Nephron (organoid): ENCODE measurements at regions not wholly inside any gene's neighbourhood (a gene's known extent, or its start where the extent isn't known, plus 50 kb on each side); places are given as distances from the start of the nearest gene placed in this dataset.
"Not testable (repeated sequence)": the region's sequence is repeated elsewhere in the genome, so short reads cannot be mapped to it uniquely, and the experiment has no call there.

Source experiments
- H3K27ac Mint-ChIP-seq, 3 experiments: 2 replicates each; pipeline ENCODE4 v1.8.0; 2020; ENCODE audit warnings: mixed read lengths in 3 of 3, mild to moderate bottlenecking in 2 of 3, moderate library complexity in 1 of 3
- H3K27me3 Mint-ChIP-seq: 2 replicates; pipeline ENCODE4 v1.8.0; 2021; ENCODE audit warnings: low read depth, mild to moderate bottlenecking, moderate library complexity, mixed read lengths
- H3K36me3 Mint-ChIP-seq: 2 replicates; pipeline ENCODE4 v1.8.0; 2020; ENCODE audit warnings: low read depth, mixed read lengths
- H3K4me1 Mint-ChIP-seq: 2 replicates; pipeline ENCODE4 v1.8.0; 2020; ENCODE audit warnings: mixed read lengths
- H3K4me3 Mint-ChIP-seq, 3 experiments: 2 replicates each; pipeline ENCODE4 v1.8.0; 2020; ENCODE audit warnings: mild to moderate bottlenecking in 3 of 3, mixed read lengths in 3 of 3, moderate library complexity in 2 of 3
- H3K9me3 Mint-ChIP-seq: 2 replicates; pipeline ENCODE4 v1.8.0; 2020; ENCODE audit warnings: mixed read lengths
- CTCF ChIP-seq, 3 experiments: fragments of 200-600 bp; sonication (generic); IDR thresholded peaks; one replicate each; pipeline ENCODE4 v1.5.0; 2021; ENCODE audit warnings: antibody characterized with exemption in 3 of 3; ENCODE audit not compliant: unreplicated experiment in 3 of 3

DNA sequence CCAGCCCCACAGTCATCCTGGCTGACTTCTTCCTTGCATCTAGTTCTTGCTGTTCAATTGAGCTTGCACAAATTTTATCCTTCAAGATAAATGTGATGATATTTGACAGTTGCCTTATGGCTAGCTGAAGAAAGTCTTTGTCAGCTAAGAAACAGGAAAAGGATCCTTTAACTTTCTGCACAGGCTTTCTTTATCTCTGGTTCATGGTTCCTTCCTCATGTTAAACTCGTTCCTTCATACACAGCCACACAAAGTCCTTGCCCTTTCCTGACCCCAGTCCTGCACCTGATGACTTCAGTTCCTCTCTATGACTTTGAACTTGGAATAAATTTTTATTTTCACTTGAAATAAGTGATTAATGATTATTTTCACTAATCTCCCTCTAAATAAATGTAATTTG lies 132.5 kb upstream of the PRSS3 start:
- peaks cover 30% of the 10 kb centered on the region for H3K4me1 Mint-ChIP-seq
- no peaks in the 10 kb centered on the region for H3K27me3 Mint-ChIP-seq
- H3K4me3 Mint-ChIP-seq = no peak overlapping the region

DNA sequence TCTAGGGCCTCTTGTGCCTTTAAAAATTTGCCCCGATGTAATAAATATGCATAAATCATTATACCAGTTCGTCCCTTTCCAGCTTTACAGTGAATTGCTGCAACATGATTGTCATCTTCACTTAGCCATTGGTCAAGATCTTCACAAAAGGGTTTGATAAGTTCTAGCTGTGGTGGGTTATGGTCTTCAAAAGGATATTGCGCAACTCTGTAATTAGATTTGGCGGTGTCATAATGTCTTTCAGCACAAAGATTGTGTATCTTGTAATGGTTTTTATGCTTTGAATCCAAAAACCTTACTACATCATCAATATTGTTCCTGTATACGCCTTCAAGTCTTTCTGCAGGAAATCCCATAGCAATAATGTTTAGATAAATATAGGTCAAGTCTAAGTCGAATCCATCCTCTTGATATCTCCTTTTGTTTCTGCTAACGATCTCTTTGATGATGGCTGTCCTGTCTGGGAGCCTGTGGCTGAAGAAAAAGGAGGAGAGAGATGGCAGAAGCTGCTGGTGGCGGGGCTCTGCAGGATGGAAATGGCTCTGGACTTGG lies 119.1 kb upstream of the PRSS3 start:
- Mint-ChIP-seq H3K27ac (peak overlapping the region; percentile 83 to 95 (median 83)), H3K9me3 (peaks cover 24% of the 10 kb centered on the region), H3K36me3 (peaks cover 19% of the 10 kb centered on the region), H3K4me3 (peak overlapping the region; percentile 86 to 96 (median 92)), H3K4me1 (peaks cover 13% of the 10 kb centered on the region)
- not testable (repeated sequence) for H3K27me3 Mint-ChIP-seq

More for the DNA sequence above, 132.5 kb upstream of the PRSS3 start:
- no peaks in the 10 kb centered on the region for H3K36me3 Mint-ChIP-seq
- peaks cover under 1% of the 10 kb centered on the region for H3K9me3 Mint-ChIP-seq
- H3K27ac Mint-ChIP-seq = peak overlapping the region; percentile 61 to 68 (median 66)
- TF ChIP-seq CTCF (IDR thresholded peaks at IDR 0.05; ENCODE audit: unreplicated experiment in 3 of 3) = no peak

DNA sequence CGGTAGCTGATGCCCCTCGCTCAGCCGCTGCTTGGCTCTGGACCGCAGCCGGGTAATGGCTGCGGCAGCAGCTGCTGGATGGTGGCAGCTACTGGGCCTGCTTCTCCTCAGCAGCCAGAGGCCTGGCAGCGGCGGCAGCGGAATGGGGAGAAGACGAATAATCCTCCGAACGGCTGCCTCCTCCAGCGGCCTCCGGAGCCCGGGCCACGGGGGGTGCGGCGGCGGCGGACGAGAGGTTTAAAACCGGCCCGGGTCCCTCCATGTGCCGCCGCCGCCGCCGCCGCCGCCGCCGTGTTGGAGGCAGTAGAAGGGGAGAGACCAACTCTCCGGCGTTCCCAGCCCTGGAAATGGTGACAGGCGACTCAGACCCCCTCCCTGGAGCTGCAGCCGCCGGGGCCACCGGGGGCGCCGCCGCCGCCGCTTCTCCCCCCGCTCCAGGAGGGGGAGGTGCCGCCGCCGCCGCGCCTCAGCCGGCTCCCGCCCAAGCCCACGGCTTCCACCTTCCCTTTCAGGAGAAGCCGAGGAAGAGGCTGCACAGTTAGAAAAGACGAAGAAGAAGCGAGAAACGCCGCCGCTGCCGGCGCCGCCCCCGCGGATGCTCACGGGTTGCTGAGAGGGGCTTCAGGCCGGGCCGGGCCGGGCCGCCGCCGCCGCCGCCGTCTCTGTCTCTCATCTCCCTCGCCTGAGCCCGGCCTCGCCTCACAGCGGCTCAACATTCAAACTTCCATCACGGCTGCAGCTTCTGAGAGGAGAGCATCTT lies 118.4 kb upstream of the PRSS3 start:
- TF ChIP-seq CTCF (IDR thresholded peaks at IDR 0.05; ENCODE audit: unreplicated experiment in 3 of 3) = no peak
- H3K27me3 Mint-ChIP-seq = no peaks in the 10 kb centered on the region
- peaks cover 19% of the 10 kb centered on the region for H3K9me3 Mint-ChIP-seq
- peaks cover 13% of the 10 kb centered on the region for H3K4me1 Mint-ChIP-seq
- peak overlapping the region; percentile 95 to 98 (median 95) for H3K27ac Mint-ChIP-seq
- H3K4me3 Mint-ChIP-seq = peak overlapping the region; percentile 92 to 98 (median 96)
- peaks cover 19% of the 10 kb centered on the region for H3K36me3 Mint-ChIP-seq

DNA sequence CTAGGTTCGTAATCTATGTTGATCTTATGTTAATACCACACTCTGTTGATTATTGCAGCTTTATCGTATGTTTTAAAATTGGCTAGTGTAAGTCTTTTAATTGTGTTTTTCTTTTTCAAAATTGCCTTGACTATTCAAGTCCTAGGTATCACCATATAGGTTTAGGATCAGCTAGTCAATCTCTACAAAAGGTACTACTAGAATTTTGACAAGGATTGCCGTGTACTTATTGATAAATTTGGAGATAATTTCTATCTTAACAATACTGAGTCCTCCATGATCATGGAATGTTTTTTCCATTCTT lies 117.9 kb upstream of the PRSS3 start:
- peak overlapping the region; percentile 92 to 98 (median 96) for H3K4me3 Mint-ChIP-seq
- H3K9me3 Mint-ChIP-seq = peaks cover 18% of the 10 kb centered on the region
- H3K4me1 Mint-ChIP-seq = peaks cover 17% of the 10 kb centered on the region
- peaks cover 19% of the 10 kb centered on the region for H3K36me3 Mint-ChIP-seq
- no peak for TF ChIP-seq CTCF (IDR thresholded peaks at IDR 0.05; ENCODE audit: unreplicated experiment in 3 of 3)
- H3K27ac Mint-ChIP-seq = peak overlapping the region; percentile 95 to 98 (median 95)
- no peaks in the 10 kb centered on the region for H3K27me3 Mint-ChIP-seq

- peak overlapping the region in 1 of 3 experiments; percentile 11 for H3K27ac Mint-ChIP-seq
- TF ChIP-seq CTCF (IDR thresholded peaks at IDR 0.05; ENCODE audit: unreplicated experiment in 3 of 3) = no peak
Observed at GRCh38 chr9:33677961-33678360, 117.4 kb upstream of the PRSS3 start.

GRCh38 chr9:33682551-33682950 lies 112.8 kb upstream of the PRSS3 start:
- H3K36me3 Mint-ChIP-seq = peaks cover 7% of the 10 kb centered on the region
- no peaks in the 10 kb centered on the region for H3K9me3 Mint-ChIP-seq
- H3K4me3 Mint-ChIP-seq = peak overlapping the region in 1 of 3 experiments; percentile 15
- no peak for TF ChIP-seq CTCF (IDR thresholded peaks at IDR 0.05; ENCODE audit: unreplicated experiment in 3 of 3)
- H3K27ac Mint-ChIP-seq = no peak overlapping the region
- H3K4me1 Mint-ChIP-seq = peaks cover 29% of the 10 kb centered on the region
- no peaks in the 10 kb centered on the region for H3K27me3 Mint-ChIP-seq

More at GRCh38 chr9:33677961-33678360, 117.4 kb upstream of the PRSS3 start:
- Mint-ChIP-seq H3K36me3 (peaks cover 19% of the 10 kb centered on the region), H3K4me1 (peaks cover 17% of the 10 kb centered on the region), H3K9me3 (peaks cover 18% of the 10 kb centered on the region), H3K4me3 (peak overlapping the region; percentile 92 to 98 (median 96)), H3K27me3 (no peaks in the 10 kb centered on the region)
